DLD1 (cell line): ENCODE measurements at regions not wholly inside any gene's neighbourhood (a gene's known extent, or its start where the extent isn't known, plus 50 kb on each side); places are given as distances from the start of the nearest gene placed in this dataset.
"Not testable (repeated sequence)": the region's sequence is repeated elsewhere in the genome, so short reads cannot be mapped to it uniquely, and the experiment has no call there.

Experiments
- in situ Hi-C: cut with HindIII; loops from 2 replicates; pipeline ENCODE4 v1.10.0; 2017; ENCODE audit warnings: low sequenced_read_pairs

- in situ Hi-C loops = no loop called here
These were observed 166.5 kb upstream of the IZUMO3 start for GRCh38 chr9:24712206-24712605.

GRCh38 chr9:24708814-24709213, 163.1 kb upstream of the IZUMO3 start:
- in situ Hi-C loops = no loop called here

GRCh38 chr9:24698881-24699518, 153.3 kb upstream of the IZUMO3 start:
- in situ Hi-C loops = no loop called here

GRCh38 chr9:24672336-24672735, 126.6 kb upstream of the IZUMO3 start:
- in situ Hi-C loops = no loop called here

GRCh38 chr9:24657387-24657786, 111.7 kb upstream of the IZUMO3 start:
- in situ Hi-C loops = no loop called here

- in situ Hi-C loops = no loop called here
These were observed 106.5 kb upstream of the IZUMO3 start for GRCh38 chr9:24652181-24652580.

GRCh38 chr9:24628809-24629208, 83.1 kb upstream of the IZUMO3 start:
- in situ Hi-C loops = not testable (repeated sequence)

GRCh38 chr9:24625097-24625496, 79.4 kb upstream of the IZUMO3 start:
- in situ Hi-C loops = no loop called here

- in situ Hi-C loops = no loop called here
These were observed 78.8 kb upstream of the IZUMO3 start for GRCh38 chr9:24624481-24624880.

GRCh38 chr9:24620741-24621140, 75.0 kb upstream of the IZUMO3 start:
- in situ Hi-C loops = no loop called here

GRCh38 chr9:24616863-24617262, 71.2 kb upstream of the IZUMO3 start:
- in situ Hi-C loops = no loop called here

- in situ Hi-C loops = no loop called here
These were observed 68.4 kb upstream of the IZUMO3 start for GRCh38 chr9:24614070-24614469.

- in situ Hi-C loops = no loop called here
These were observed 62.9 kb upstream of the IZUMO3 start for GRCh38 chr9:24608599-24608998.

GRCh38 chr9:24602693-24603352, 57.1 kb upstream of the IZUMO3 start:
- in situ Hi-C loops = no loop called here
